PC-9 (cell line): ENCODE measurements at regions not wholly inside any gene's neighbourhood (a gene's known extent, or its start where the extent isn't known, plus 50 kb on each side); places are given as distances from the start of the nearest gene placed in this dataset.

ENCODE experiments used
- BruUV-seq: library from RNA; stranded (reverse); fragments of 400-500 nt; replicated peaks from 2 replicates; lab custom pipeline; 2021; lab: Mats Ljungman, UMichigan
- CTCF ChIA-PET: fragments of 300-600 bp; sonication (Branson Sonifier 250); formaldehyde crosslinking; loops from one replicate; lab custom pipeline; 2022; ENCODE audit warnings: antibody characterized with exemption; lab: Charles Lee
- POLR2A ChIA-PET: fragments of 300-600 bp; sonication (Branson Sonifier 250); formaldehyde crosslinking; loops from one replicate; lab custom pipeline; 2022; ENCODE audit warnings: antibody characterized with exemption; ENCODE audit not compliant: unreplicated experiment; lab: Charles Lee
- DNase-seq, 2 experiments: peaks; one replicate each; pipeline versions ENCODE4 v3.0.0 to v3.0.0-alpha.2; 2015 to 2022; ENCODE audit warnings: mixed read lengths in 1 of 2
- H2AFZ ChIP-seq: fragments of 200-600 bp; sonication (generic); 2 replicates; pipeline ENCODE4 v1.8.1; 2017; ENCODE audit warnings: antibody characterized with exemption
- H3F3A ChIP-seq: fragments of 200-600 bp; sonication (generic); 2 replicates; pipeline ENCODE4 v1.8.1; 2017; ENCODE audit warnings: antibody characterized with exemption, mild to moderate bottlenecking, low read depth; ENCODE audit not compliant: insufficient read depth
- H3K27ac ChIP-seq: fragments of 200-600 bp; sonication (generic); 2 replicates; pipeline ENCODE4 v1.6.1; 2016; ENCODE audit warnings: mixed run types
- H3K27me3 ChIP-seq: fragments of 200-600 bp; sonication (generic); 2 replicates; pipeline ENCODE4 v1.6.1; 2016; ENCODE audit warnings: low read depth, mixed run types; ENCODE audit not compliant: insufficient read depth
- H3K36me3 ChIP-seq: fragments of 200-600 bp; sonication (generic); 2 replicates; pipeline ENCODE4 v1.6.1; 2016; ENCODE audit warnings: low read depth, mixed run types
- H3K4me1 ChIP-seq: fragments of 200-600 bp; sonication (generic); replicated peaks from 2 replicates; pipeline ENCODE4 v1.6.1; 2016; ENCODE audit warnings: mixed run types; ENCODE audit not compliant: insufficient read depth
- H3K4me2 ChIP-seq: fragments of 200-600 bp; sonication (generic); 2 replicates; pipeline ENCODE4 v1.6.1; 2017; ENCODE audit warnings: mixed run types
- H3K4me3 ChIP-seq: fragments of 200-600 bp; sonication (generic); 2 replicates; pipeline ENCODE4 v1.6.1; 2016; ENCODE audit warnings: mixed run types
- H3K79me2 ChIP-seq: fragments of 200-600 bp; sonication (generic); 2 replicates; pipeline ENCODE4 v1.6.1; 2017; ENCODE audit warnings: low read depth, mixed run types
- H3K9me2 ChIP-seq: fragments of 200-600 bp; sonication (generic); 2 replicates; pipeline ENCODE4 v1.8.1; 2017; ENCODE audit warnings: mild to moderate bottlenecking; ENCODE audit not compliant: insufficient read depth
- H3K9me3 ChIP-seq: fragments of 200-600 bp; sonication (generic); 2 replicates; pipeline ENCODE4 v1.8.1; 2016; ENCODE audit warnings: low read depth; ENCODE audit not compliant: insufficient read depth
- H4K20me1 ChIP-seq: fragments of 200-600 bp; sonication (generic); 2 replicates; pipeline ENCODE4 v1.8.1; 2017; ENCODE audit not compliant: insufficient read depth
- EZH2 ChIP-seq: fragments of 200-600 bp; sonication (generic); IDR thresholded peaks from 2 replicates; pipeline ENCODE4 v1.8.0; 2017; ENCODE audit warnings: antibody characterized with exemption, low read depth
- intact Hi-C: fragments of 100-400 bp; cut with micrococcal nuclease; formaldehyde crosslinking; loops from one replicate; pipeline ENCODE4 v1.10.0; 2022; ENCODE audit not compliant: unreplicated experiment
- TF ChIP-seq, protein P1 (sequence below): fragments of 200-600 bp; sonication (generic); conservative IDR thresholded peaks from 2 replicates; pipeline ENCODE4 v1.6.1; 2017; ENCODE audit warnings: mixed run types, antibody characterized with exemption, mild to moderate bottlenecking, moderate library complexity

DNA sequence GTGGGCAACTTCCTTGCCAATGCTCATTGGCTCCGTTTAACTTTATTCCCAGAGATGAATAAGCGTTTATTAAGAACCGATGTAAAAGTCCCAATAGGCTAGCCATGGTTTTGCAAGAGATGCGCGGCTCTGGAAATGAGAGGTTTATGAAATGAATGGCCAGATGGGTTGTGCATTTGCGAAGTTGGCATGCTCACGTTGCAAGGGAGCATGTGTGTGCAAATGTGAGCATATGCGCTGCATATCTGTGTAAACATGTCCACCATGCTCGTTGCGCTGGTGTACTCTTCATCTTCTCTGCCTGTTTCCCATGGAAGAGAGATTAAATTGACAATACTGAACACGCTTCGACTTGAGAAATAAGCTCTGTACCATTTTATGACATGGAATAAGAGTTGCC, 848.6 kb upstream of the RBFOX1 start:
- Histone ChIP-seq H3K4me2 (no peak overlapping the region), H3K36me3 (no peaks in the 10 kb centered on the region), H3F3A (no peaks in the 10 kb centered on the region), H3K79me2 (no peaks in the 10 kb centered on the region), H3K9me3 (no peaks in the 10 kb centered on the region), H4K20me1 (no peaks in the 10 kb centered on the region), H3K27ac (no peak overlapping the region), H3K27me3 (peaks cover 21% of the 10 kb centered on the region; the same call in 1 of the 2 replicates), H2AFZ (no peak overlapping the region), H3K9me2 (no peaks in the 10 kb centered on the region), H3K4me1 (no peaks in the 10 kb centered on the region), H3K4me3 (no peak overlapping the region)
- DNase-seq, result no peak
- intact Hi-C loops, result no loop called here
- TF ChIP-seq, protein P1, sequence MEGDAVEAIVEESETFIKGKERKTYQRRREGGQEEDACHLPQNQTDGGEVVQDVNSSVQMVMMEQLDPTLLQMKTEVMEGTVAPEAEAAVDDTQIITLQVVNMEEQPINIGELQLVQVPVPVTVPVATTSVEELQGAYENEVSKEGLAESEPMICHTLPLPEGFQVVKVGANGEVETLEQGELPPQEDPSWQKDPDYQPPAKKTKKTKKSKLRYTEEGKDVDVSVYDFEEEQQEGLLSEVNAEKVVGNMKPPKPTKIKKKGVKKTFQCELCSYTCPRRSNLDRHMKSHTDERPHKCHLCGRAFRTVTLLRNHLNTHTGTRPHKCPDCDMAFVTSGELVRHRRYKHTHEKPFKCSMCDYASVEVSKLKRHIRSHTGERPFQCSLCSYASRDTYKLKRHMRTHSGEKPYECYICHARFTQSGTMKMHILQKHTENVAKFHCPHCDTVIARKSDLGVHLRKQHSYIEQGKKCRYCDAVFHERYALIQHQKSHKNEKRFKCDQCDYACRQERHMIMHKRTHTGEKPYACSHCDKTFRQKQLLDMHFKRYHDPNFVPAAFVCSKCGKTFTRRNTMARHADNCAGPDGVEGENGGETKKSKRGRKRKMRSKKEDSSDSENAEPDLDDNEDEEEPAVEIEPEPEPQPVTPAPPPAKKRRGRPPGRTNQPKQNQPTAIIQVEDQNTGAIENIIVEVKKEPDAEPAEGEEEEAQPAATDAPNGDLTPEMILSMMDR, result no peak
- TF ChIP-seq EZH2, result no peak
- ChIA-PET POLR2A (no interaction called here), CTCF (no interaction called here)
- no TSS peak for BruUV-seq

DNA sequence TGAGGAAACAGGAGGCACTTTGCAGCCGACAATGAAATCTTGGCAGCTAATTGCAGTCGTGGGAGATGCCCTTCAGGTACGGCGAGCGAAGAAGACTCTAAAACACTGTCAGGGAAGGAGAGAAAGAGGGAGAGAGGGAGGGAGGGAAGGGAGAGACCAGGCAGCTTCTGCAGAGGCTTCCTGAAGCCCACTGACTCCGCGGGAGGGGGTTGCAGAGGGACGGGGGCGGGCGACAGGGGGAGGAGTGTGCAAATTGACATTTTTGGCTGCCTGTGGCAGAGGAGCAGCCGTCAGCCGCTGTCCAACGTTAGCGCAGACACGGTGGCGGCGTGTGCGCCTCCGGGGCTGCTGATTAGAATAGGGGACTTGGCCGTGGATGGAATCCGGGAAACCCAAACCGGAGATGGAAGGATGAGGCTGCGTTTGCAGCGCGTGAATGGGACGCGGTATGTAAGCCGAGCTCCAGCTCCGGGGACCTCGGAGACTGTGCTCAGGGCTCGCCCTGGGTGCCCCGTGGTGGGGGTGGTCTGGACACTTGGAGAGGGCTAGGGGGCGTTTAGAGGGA, 849.1 kb upstream of the RBFOX1 start:
- ChIA-PET CTCF (no interaction called here), POLR2A (no interaction called here)
- Histone ChIP-seq H3K36me3 (no peaks in the 10 kb centered on the region), H3K4me3 (no peak overlapping the region), H2AFZ (no peak overlapping the region), H3K27me3 (peaks cover 21% of the 10 kb centered on the region; the same call in 1 of the 2 replicates), H3K27ac (no peak overlapping the region), H3K9me3 (no peaks in the 10 kb centered on the region), H3K4me2 (no peak overlapping the region), H3F3A (no peaks in the 10 kb centered on the region), H3K4me1 (no peaks in the 10 kb centered on the region), H3K9me2 (no peaks in the 10 kb centered on the region), H4K20me1 (no peaks in the 10 kb centered on the region), H3K79me2 (no peaks in the 10 kb centered on the region)
- BruUV-seq, result no TSS peak
- no peak for TF ChIP-seq EZH2
- TF ChIP-seq, protein P1, result no peak
- intact Hi-C loops, result no loop called here
- no peak for DNase-seq

DNA sequence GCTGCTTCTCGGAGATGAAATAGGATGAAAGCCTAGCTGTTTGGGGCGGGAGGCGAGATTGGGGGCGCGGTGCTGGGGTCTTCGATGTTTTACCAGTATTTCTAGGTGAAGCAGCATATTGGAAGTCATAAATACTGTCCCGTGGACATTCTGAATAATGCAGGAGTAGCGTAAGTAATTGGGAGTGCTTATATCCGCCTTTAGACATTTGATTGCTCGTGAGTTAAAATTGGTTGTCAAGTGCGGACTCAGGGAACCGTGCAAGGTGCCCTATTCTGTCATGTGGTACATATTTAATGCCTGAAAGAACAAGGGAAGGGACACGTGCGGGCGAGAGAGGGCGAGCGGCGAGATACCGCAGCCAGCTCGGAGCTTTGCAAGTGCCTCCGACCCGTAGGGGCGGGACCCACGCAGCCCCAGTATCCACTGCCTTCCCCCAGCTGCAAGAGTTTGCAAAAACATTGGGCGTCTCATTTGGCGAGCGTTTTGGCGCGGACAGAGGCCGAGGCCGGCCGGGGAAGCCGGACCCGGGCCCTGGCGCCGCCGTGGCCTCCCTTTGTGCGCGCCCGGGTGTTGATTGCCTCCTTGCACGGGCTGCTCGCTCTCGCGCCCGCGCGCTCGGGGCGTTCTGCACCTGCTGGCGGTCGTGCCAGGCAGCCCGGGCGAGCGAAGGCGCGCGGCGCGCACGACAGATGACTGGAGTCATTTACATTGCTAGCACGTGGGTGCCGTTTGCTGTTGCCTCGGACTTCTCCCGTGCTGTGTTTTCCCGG, 849.8 kb upstream of the RBFOX1 start:
- H3F3A ChIP-seq, result no peaks in the 10 kb centered on the region
- BruUV-seq, result no TSS peak
- peaks cover 21% of the 10 kb centered on the region; the same call in 1 of the 2 replicates for H3K27me3 ChIP-seq
- H3K36me3 ChIP-seq, result no peaks in the 10 kb centered on the region
- intact Hi-C loops, result no loop called here
- H3K27ac ChIP-seq, result no peak overlapping the region
- no peak overlapping the region for H3K4me3 ChIP-seq
- DNase-seq, result no peak
- H4K20me1 ChIP-seq, result no peaks in the 10 kb centered on the region
- H3K79me2 ChIP-seq, result no peaks in the 10 kb centered on the region
- H2AFZ ChIP-seq, result no peak overlapping the region
- CTCF ChIA-PET, result no interaction called here
- H3K4me2 ChIP-seq, result no peak overlapping the region
- TF ChIP-seq EZH2, result no peak
- TF ChIP-seq, protein P1, result no peak
- no peaks in the 10 kb centered on the region for H3K9me3 ChIP-seq
- no peaks in the 10 kb centered on the region for H3K4me1 ChIP-seq
- POLR2A ChIA-PET, result no interaction called here
- no peaks in the 10 kb centered on the region for H3K9me2 ChIP-seq
